ENCODE measurements at regions not wholly inside any gene's neighbourhood (a gene's known extent, or its start where the extent isn't known, plus 50 kb on each side); places are given as distances from the start of the nearest gene placed in this dataset.

DNA sequence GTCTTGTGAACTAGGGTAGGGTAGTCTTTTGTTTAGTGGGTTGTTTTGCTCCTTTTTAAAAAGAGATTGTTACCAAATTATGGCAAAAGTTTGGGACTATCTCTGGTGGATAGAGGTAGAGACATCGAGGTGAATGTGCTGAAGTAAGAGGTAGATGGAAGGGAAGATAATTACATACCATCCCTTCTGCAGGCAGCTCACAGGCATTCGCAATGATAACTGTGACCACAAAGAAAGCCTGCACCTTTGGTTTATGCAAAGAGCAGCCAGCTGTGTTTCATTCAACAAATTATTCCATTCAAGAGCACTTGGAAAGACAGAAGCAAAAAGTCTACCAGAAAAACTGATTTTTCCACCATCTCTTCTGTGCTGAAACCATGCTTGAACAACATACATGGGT, 155.6 kb downstream of the GATB start:
- DNase-seq (ENCODE audit: low read depth, low spot score) = no peak

- no peak for DNase-seq (ENCODE audit: low read depth, low spot score)
Observed at GRCh38 chr4:151606061-151606460, 154.7 kb downstream of the GATB start.

DNA sequence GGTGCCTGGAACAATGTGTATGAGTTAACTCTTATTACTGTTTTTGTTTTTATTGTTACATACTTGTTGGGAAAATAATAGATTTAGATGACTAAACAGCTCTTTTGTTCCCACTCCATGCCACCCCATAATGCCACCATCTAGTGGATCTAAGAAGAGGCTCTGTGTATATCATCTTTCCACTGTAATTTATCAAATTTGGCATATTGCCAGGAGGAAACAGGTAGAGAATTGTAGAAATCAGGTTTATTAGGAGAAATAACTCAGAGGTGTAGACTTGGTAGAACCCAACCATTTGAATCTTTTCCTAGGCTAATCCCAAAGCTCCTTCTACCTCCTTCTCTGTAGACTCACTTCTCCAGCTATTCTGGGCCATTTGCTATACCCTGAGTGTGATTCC, 150.6 kb downstream of the GATB start:
- no peak for DNase-seq (ENCODE audit: low read depth, low spot score)

GRCh38 chr4:151611960-151612359, 148.8 kb downstream of the GATB start:
- no peak for DNase-seq (ENCODE audit: low read depth, low spot score)

- no peak for DNase-seq (ENCODE audit: low read depth, low spot score)
Observed at GRCh38 chr4:151613290-151613689, 147.5 kb downstream of the GATB start.

DNA sequence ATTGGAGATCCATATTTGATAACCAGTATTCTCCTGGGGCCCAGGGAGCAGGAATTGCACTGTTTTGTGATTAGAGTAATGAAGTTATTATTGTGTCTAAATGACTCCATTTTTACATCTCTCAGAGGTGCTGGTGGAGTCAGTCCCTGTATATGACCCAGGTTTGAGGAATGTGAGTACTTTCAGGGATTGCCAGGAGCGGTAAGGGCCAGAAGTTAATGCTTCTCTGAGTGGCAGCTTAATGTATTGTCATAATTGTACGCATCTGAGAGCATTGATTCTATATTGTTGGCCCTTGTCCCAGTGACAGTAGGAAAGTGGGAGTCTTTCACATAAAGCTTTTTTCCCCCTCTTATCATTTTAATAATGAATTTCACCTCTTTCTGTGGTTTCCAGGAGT, 146.2 kb downstream of the GATB start:
- no peak for DNase-seq (ENCODE audit: low read depth, low spot score)

DNA sequence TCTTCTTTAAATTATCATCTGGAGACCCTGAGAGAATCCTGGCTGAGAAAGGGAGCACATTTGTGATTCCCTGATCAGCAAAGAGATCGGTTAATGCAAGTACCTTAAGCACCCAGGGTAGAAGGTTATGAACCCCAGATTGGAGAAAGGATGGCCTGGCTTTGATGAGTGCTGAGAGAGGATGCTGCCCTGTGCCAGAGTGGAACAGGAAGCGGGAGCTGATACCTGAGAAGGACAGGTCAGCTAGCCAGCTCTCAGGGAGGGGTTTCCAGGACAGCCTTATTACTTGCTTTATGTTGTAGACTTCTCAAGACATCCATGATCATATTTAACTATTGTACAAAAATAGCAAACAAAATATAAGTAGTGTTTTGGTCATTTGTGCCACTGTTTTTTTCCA, 141.9 kb downstream of the GATB start:
- no peak for DNase-seq (ENCODE audit: low read depth, low spot score)

DNA sequence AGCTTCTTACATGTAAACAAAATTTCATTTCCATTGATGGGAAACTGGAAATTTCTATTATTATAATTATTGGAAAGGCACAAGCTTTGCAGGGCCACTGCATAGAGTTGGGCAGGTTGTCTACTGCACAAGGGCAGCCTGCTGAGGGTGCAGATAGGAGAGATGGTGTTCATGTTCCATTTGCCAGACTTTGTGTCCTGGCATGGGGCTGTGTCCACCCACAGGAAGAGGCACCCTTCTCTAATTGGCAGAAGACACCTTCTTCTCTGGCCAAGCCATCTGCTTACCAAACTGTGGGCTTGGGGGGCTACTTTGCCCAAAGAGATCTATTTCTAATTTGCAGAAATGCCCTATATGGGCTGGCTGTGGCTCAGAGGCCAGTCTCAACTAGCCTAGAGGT, 140.7 kb downstream of the GATB start:
- DNase-seq (ENCODE audit: low read depth, low spot score) = no peak
